Activated B cell treated with CpG ODN at 0.5 μM for 24 hours (primary cell): ENCODE measurements at regions not wholly inside any gene's neighbourhood (a gene's known extent, or its start where the extent isn't known, plus 50 kb on each side); places are given as distances from the start of the nearest gene placed in this dataset.

Source experiments
- ATAC-seq: fragments of 200-7000 bp; cut with Tn5 transposase; one replicate; pipeline ENCODE4 v1.10.0; 2021; ENCODE audit warnings: low read depth, mild to moderate bottlenecking, moderate library complexity
- CTCF ChIA-PET: fragments of 350-600 bp; sonication (Branson Sonifier 250); formaldehyde crosslinking; loops from one replicate; lab custom pipeline; 2021; ENCODE audit warnings: antibody characterized with exemption; lab: Charles Lee
- POLR2A ChIA-PET: fragments of 350-600 bp; sonication (Branson Sonifier 250); formaldehyde crosslinking; loops from one replicate; lab custom pipeline; 2021; ENCODE audit warnings: antibody characterized with exemption; lab: Charles Lee
- DNase-seq: peaks from one replicate; pipeline ENCODE4 v3.0.0; 2022
- H3K27ac Mint-ChIP-seq: one replicate; pipeline ENCODE4 v1.8.0; 2020; ENCODE audit warnings: mixed read lengths
- H3K27me3 Mint-ChIP-seq: one replicate; pipeline ENCODE4 v1.8.0; 2021; ENCODE audit warnings: mixed read lengths
- H3K36me3 Mint-ChIP-seq: one replicate; pipeline ENCODE4 v1.8.0; 2021; ENCODE audit warnings: low read depth, mixed read lengths
- H3K4me1 Mint-ChIP-seq: one replicate; pipeline ENCODE4 v1.8.0; 2021; ENCODE audit warnings: mixed read lengths
- H3K4me3 Mint-ChIP-seq: one replicate; pipeline ENCODE4 v1.8.0; 2020; ENCODE audit warnings: mild to moderate bottlenecking, mixed read lengths
- H3K9me3 Mint-ChIP-seq: one replicate; pipeline ENCODE4 v1.8.0; 2020; ENCODE audit warnings: mixed read lengths
- intact Hi-C: fragments of 100-400 bp; cut with micrococcal nuclease; formaldehyde crosslinking; loops from one replicate; pipeline ENCODE4 v1.15.1; 2024
- TF ChIP-seq, protein P1 (sequence below): fragments of 200-600 bp; IDR thresholded peaks from one replicate; pipeline ENCODE4 v1.8.0; 2022; ENCODE audit warnings: antibody characterized with exemption, mild to moderate bottlenecking

DNA sequence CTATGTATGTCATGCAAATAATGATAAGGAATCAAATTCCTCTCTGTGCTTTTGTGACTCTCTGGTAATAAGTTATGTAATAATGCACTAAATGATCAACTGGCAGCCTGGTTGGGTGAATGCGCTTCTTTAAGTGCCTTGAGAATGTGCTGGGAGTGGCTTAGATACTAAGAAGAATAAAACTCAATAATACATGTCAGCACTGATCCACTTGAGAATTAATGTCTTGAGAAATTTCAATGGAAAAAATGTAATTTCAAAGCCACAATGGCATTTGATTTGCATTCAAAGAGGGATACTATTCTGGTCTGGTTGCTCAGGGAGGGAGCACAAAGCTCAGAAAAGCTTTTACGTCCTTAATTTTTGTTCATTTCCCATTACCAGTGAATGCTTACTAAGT, 137.7 kb upstream of the MMADHC start:
- H3K4me3 Mint-ChIP-seq = no peak overlapping the region
- peaks cover 2% of the 10 kb centered on the region for H3K27me3 Mint-ChIP-seq
- CTCF ChIA-PET = no interaction called here
- H3K36me3 Mint-ChIP-seq = no peaks in the 10 kb centered on the region
- H3K27ac Mint-ChIP-seq = no peak overlapping the region
- no peaks in the 10 kb centered on the region for H3K9me3 Mint-ChIP-seq
- POLR2A ChIA-PET = no interaction called here
- no peaks in the 10 kb centered on the region for H3K4me1 Mint-ChIP-seq
- DNase-seq = no peak
- ATAC-seq = no peak
- intact Hi-C loops = no loop called here
- TF ChIP-seq, protein P1, sequence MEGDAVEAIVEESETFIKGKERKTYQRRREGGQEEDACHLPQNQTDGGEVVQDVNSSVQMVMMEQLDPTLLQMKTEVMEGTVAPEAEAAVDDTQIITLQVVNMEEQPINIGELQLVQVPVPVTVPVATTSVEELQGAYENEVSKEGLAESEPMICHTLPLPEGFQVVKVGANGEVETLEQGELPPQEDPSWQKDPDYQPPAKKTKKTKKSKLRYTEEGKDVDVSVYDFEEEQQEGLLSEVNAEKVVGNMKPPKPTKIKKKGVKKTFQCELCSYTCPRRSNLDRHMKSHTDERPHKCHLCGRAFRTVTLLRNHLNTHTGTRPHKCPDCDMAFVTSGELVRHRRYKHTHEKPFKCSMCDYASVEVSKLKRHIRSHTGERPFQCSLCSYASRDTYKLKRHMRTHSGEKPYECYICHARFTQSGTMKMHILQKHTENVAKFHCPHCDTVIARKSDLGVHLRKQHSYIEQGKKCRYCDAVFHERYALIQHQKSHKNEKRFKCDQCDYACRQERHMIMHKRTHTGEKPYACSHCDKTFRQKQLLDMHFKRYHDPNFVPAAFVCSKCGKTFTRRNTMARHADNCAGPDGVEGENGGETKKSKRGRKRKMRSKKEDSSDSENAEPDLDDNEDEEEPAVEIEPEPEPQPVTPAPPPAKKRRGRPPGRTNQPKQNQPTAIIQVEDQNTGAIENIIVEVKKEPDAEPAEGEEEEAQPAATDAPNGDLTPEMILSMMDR = no peak

DNA sequence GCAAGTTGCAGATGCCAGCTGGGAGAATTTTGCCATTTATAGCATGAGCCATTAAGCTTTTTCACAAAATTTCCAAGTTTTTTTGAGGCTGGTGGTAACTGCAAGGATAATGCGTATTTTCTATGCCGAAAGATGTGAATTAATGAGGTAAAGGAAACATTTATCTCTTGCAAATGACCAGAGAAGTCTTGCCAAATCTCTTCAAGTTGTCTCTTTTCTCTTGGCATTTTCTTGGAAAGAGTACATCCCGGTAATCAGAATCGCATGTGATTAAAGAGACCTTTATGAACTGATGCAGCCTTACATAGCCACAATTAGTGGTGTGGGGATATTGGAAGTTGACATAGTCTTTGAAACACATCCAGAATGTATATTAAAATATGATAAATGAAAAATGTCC, 136.5 kb upstream of the MMADHC start:
- intact Hi-C loops = no loop called here
- Mint-ChIP-seq H3K4me1 (no peaks in the 10 kb centered on the region), H3K9me3 (no peaks in the 10 kb centered on the region), H3K27me3 (peaks cover 2% of the 10 kb centered on the region), H3K36me3 (no peaks in the 10 kb centered on the region), H3K27ac (no peak overlapping the region), H3K4me3 (no peak overlapping the region)
- TF ChIP-seq, protein P1 = no peak
- no peak for DNase-seq
- CTCF ChIA-PET = no interaction called here
- POLR2A ChIA-PET = no interaction called here
- no peak for ATAC-seq

DNA sequence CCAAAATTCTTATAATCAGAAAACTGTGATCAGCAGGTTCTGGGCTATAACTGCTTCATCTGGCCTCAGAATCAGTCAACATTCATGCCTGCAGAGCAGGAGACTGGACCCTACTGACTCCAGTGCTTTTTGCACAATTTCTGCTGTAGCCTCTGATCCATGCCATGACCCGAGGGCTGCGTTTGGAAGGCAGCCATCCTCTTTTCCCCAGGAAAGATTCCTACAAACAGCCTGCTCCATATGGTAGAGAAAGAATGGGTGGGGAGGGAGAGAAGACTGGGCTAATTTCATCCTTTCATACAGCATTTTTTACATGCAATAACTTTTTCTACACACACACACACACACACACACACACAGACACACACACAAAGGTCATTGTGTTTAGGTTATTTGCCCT, 133.0 kb upstream of the MMADHC start:
- Mint-ChIP-seq H3K4me3 (no peak overlapping the region), H3K27ac (no peak overlapping the region), H3K4me1 (no peaks in the 10 kb centered on the region), H3K9me3 (no peaks in the 10 kb centered on the region), H3K27me3 (no peaks in the 10 kb centered on the region), H3K36me3 (no peaks in the 10 kb centered on the region)
- ChIA-PET POLR2A (no interaction called here), CTCF (no interaction called here)
- intact Hi-C loops = no loop called here
- ATAC-seq (no peak), DNase-seq (no peak)
- TF ChIP-seq, protein P1 = no peak

DNA sequence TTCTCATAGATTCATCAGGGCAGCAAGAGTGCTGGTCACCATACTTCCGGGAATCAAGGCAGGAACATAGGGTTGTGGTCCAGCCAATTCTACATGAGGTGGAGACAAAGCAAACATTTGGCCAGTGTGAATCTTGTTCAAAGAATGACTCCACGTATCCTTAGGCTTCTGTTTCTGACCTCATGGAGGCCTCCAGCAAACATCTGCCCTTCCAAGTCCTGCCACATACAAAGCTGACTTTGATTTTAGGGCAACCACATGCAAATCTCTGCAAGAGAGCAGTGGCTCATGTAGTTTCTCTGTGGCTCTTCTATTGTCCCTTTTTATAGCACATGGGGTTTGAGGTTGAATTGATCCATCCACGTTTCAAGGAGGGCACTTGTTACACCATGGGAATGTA, 132.1 kb upstream of the MMADHC start:
- Mint-ChIP-seq H3K4me3 (no peak overlapping the region), H3K27me3 (no peaks in the 10 kb centered on the region), H3K9me3 (no peaks in the 10 kb centered on the region), H3K36me3 (no peaks in the 10 kb centered on the region), H3K27ac (no peak overlapping the region), H3K4me1 (no peaks in the 10 kb centered on the region)
- ATAC-seq (no peak), DNase-seq (no peak)
- ChIA-PET CTCF (no interaction called here), POLR2A (no interaction called here)
- TF ChIP-seq, protein P1 = no peak
- intact Hi-C loops = no loop called here

DNA sequence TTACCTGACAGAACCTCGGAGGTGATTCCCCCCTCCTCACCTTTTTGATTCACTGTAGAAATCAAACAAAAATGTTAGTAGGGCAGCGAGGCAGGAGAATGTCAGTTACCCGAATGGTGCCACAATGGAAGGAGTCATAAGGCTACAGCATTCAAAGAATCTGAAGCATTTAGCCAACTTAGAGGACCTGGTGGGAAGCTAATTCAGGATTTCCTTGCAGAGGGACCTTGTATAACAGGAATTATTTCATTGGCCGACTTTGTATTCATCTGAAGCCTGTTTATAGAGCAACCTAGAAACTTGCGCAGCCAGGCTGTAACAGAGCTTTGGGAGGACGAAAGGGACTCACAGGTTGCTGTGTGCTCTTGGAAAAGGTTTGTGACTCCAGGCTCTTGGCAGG, 129.1 kb upstream of the MMADHC start:
- no peak overlapping the region for H3K4me3 Mint-ChIP-seq
- H3K9me3 Mint-ChIP-seq = no peaks in the 10 kb centered on the region
- intact Hi-C loops = no loop called here
- no peaks in the 10 kb centered on the region for H3K4me1 Mint-ChIP-seq
- no peak for ATAC-seq
- no peaks in the 10 kb centered on the region for H3K27me3 Mint-ChIP-seq
- POLR2A ChIA-PET = no interaction called here
- TF ChIP-seq, protein P1 = no peak
- no peaks in the 10 kb centered on the region for H3K36me3 Mint-ChIP-seq
- CTCF ChIA-PET = no interaction called here
- no peak overlapping the region for H3K27ac Mint-ChIP-seq
- no peak for DNase-seq
